B cell (primary cell): ENCODE measurements at regions not wholly inside any gene's neighbourhood (a gene's known extent, or its start where the extent isn't known, plus 50 kb on each side); places are given as distances from the start of the nearest gene placed in this dataset.

Source experiments
- ATAC-seq: fragments of 200-7000 bp; cut with Tn5 transposase; one replicate; pipeline ENCODE4 v1.10.0; 2021; ENCODE audit warnings: low read depth, mild to moderate bottlenecking, moderate number of reproducible peaks, moderate library complexity
- CTCF ChIA-PET: fragments of 350-600 bp; sonication (Branson Sonifier 250); formaldehyde crosslinking; loops from one replicate; lab custom pipeline; 2021; ENCODE audit warnings: antibody characterized with exemption, inconsistent platforms; lab: Charles Lee
- POLR2A ChIA-PET: fragments of 350-600 bp; sonication (Branson Sonifier 250); formaldehyde crosslinking; loops from one replicate; lab custom pipeline; 2021; ENCODE audit warnings: antibody characterized with exemption; lab: Charles Lee
- DNase-seq: peaks from one replicate; pipeline ENCODE4 v3.0.0; 2013
- H2AFZ ChIP-seq: 2 replicates; pipeline ENCODE4 v1.6.1; 2012; ENCODE audit warnings: mild to moderate bottlenecking, low read depth, low read length; ENCODE audit not compliant: insufficient read depth, poor library complexity, severe bottlenecking
- H3K27ac ChIP-seq, 2 donors: 1 replicate in 1 of 2; 2 replicates in 1 of 2; pipeline ENCODE4 v1.5.1; 2012 to 2013; ENCODE audit warnings: low read length in 2 of 2, mild to moderate bottlenecking in 2 of 2, moderate library complexity in 1 of 2
- H3K27me3 ChIP-seq, 4 experiments: fragments of 200-600 bp in 1 of 4; sonication (generic) in 1 of 4; replicated peaks in 1 of 4; 1 replicate in 2 of 4; 2 replicates in 2 of 4; pipeline versions ENCODE4 v1.6.1 to v1.7.0; 2013 to 2016; ENCODE audit warnings: low read length in 3 of 4, mild to moderate bottlenecking in 2 of 4, mixed read lengths in 1 of 4, moderate library complexity in 1 of 4; ENCODE audit not compliant: insufficient read depth in 4 of 4, control insufficient read depth in 3 of 4; ENCODE audit errors: control extremely low read depth in 1 of 4
- H3K36me3 ChIP-seq, 2 experiments: replicated peaks in 1 of 2; 1 replicate in 1 of 2; 2 replicates in 1 of 2; pipeline versions ENCODE4 v1.6.1 to v1.7.1; 2013; ENCODE audit warnings: low read length in 1 of 2; ENCODE audit not compliant: insufficient read depth in 2 of 2, control insufficient read depth in 1 of 2; ENCODE audit errors: control extremely low read depth in 1 of 2, extremely low read depth in 1 of 2
- H3K4me1 ChIP-seq, 2 donors: fragments of 200-600 bp in 1 of 2; sonication (generic) in 1 of 2; 1 replicate in 1 of 2; 2 replicates in 1 of 2; pipeline versions ENCODE4 v1.5.1 to v1.6.1; 2013 to 2017; ENCODE audit warnings: low read length in 2 of 2; ENCODE audit not compliant: control insufficient read depth in 2 of 2, insufficient read depth in 2 of 2
- H3K4me2 ChIP-seq: replicated peaks from 2 replicates; pipeline ENCODE3; 2012; ENCODE audit warnings: mild to moderate bottlenecking, low read depth, low read length; ENCODE audit not compliant: poor library complexity, severe bottlenecking
- H3K4me3 ChIP-seq, 5 experiments: fragments of 200-600 bp in 1 of 5; sonication (generic) in 1 of 5; 1 replicate in 3 of 5; 2 replicates in 2 of 5; pipeline versions ENCODE4 v1.5.1 to v1.7.0; 2011 to 2016; ENCODE audit warnings: low read length in 4 of 5, mild to moderate bottlenecking in 4 of 5, low read depth in 2 of 5, control low read depth in 1 of 5, moderate library complexity in 1 of 5; ENCODE audit not compliant: insufficient read depth in 1 of 5; ENCODE audit errors: control extremely low read depth in 1 of 5, extremely low read depth in 1 of 5
- H3K79me2 ChIP-seq: fragments of 200-600 bp; sonication (generic); one replicate; pipeline ENCODE4 v1.6.0; 2016; ENCODE audit warnings: low read length; ENCODE audit not compliant: control insufficient read depth, insufficient read depth
- H3K9ac ChIP-seq: fragments of 200-600 bp; sonication (generic); 2 replicates; pipeline ENCODE4 v1.6.1; 2017; ENCODE audit warnings: mild to moderate bottlenecking, low read length, moderate library complexity
- H3K9me3 ChIP-seq, 3 donors: one replicate each; pipeline versions ENCODE4 v1.6.1 to v1.7.1; 2013; ENCODE audit warnings: low read length in 2 of 3; ENCODE audit not compliant: control insufficient read depth in 2 of 3, insufficient read depth in 1 of 3; ENCODE audit errors: control extremely low read depth in 1 of 3
- H4K20me1 ChIP-seq: 2 replicates; pipeline ENCODE4 v1.6.0; 2012; ENCODE audit warnings: mild to moderate bottlenecking, low read length; ENCODE audit not compliant: insufficient read depth, control insufficient read depth, poor library complexity, severe bottlenecking
- H3K27ac Mint-ChIP-seq: one replicate; pipeline ENCODE4 v1.8.0; 2021; ENCODE audit warnings: mixed read lengths
- H3K27me3 Mint-ChIP-seq: one replicate; pipeline ENCODE4 v1.8.0; 2021; ENCODE audit warnings: mixed read lengths
- H3K4me1 Mint-ChIP-seq: one replicate; pipeline ENCODE4 v1.8.0; 2021; ENCODE audit warnings: mixed read lengths
- H3K4me3 Mint-ChIP-seq: one replicate; pipeline ENCODE4 v1.8.0; 2021; ENCODE audit warnings: mixed read lengths
- H3K9me3 Mint-ChIP-seq: one replicate; pipeline ENCODE4 v1.8.0; 2022; ENCODE audit warnings: mixed read lengths; ENCODE audit not compliant: insufficient read depth
- CTCF ChIP-seq: fragments of 200-600 bp; IDR thresholded peaks from one replicate; pipeline ENCODE4 v1.8.0; 2022; ENCODE audit warnings: antibody characterized with exemption, mild to moderate bottlenecking
- EZH2 ChIP-seq: IDR thresholded peaks from 2 replicates; pipeline ENCODE4 v1.6.1; 2012; ENCODE audit warnings: borderline replicate concordance, low read depth, mild to moderate bottlenecking, moderate library complexity, low read length; ENCODE audit not compliant: insufficient read depth, poor library complexity, severe bottlenecking
- WGBS: methylation state at CpG from one replicate; pipeline ENCODE4 v1.1.5; 2013; ENCODE audit warnings: missing lambda C conversion rate; ENCODE audit not compliant: insufficient coverage; 5-methylcytosine and 5-hydroxymethylcytosine counted together
- intact Hi-C: fragments of 100-400 bp; cut with micrococcal nuclease; formaldehyde crosslinking; loops from one replicate; pipeline ENCODE4 v1.10.0; 2022

GRCh38 chr5:66315784-66316183 is 171.7 kb downstream of the SREK1 start:
- H4K20me1 ChIP-seq, result no peaks in the 10 kb centered on the region
- H3K4me1 Mint-ChIP-seq, result no peaks in the 10 kb centered on the region
- no peak overlapping the region for H3K4me2 ChIP-seq
- peaks cover 0 to 5% (median 0%) of the 10 kb centered on the region in 4 experiments for H3K27me3 ChIP-seq
- H3K36me3 ChIP-seq, result no peaks in the 10 kb centered on the region
- no peak overlapping the region for H3K9ac ChIP-seq
- TF ChIP-seq EZH2 (no peak), CTCF (no peak)
- H3K27me3 Mint-ChIP-seq, result peaks cover 10% of the 10 kb centered on the region
- H3K27ac Mint-ChIP-seq, result no peak overlapping the region
- H3K79me2 ChIP-seq, result no peaks in the 10 kb centered on the region
- CTCF ChIA-PET, result interaction anchor here (0.9 to 2.2 kb wide), 2 partner anchors 7 to 442 kb away, joined by 3 to 7 read pairs; no protein-coding TSS in a partner anchor
- DNase-seq (no peak), ATAC-seq (no peak)
- no peaks in the 10 kb centered on the region for H3K9me3 Mint-ChIP-seq
- no peaks in the 10 kb centered on the region for H3K4me1 ChIP-seq
- H3K27ac ChIP-seq, result no peak overlapping the region
- H3K4me3 Mint-ChIP-seq, result no peak overlapping the region
- H3K4me3 ChIP-seq, result no peak overlapping the region
- POLR2A ChIA-PET, result no interaction called here
- no peaks in the 10 kb centered on the region for H3K9me3 ChIP-seq
- intact Hi-C loops, result no loop called here
- no peak overlapping the region for H2AFZ ChIP-seq

GRCh38 chr5:66322786-66323528 is 178.9 kb downstream of the SREK1 start:
- Histone ChIP-seq H3K27me3 (peaks cover 0 to 13% (median 0%) of the 10 kb centered on the region in 4 experiments), H3K79me2 (no peaks in the 10 kb centered on the region), H2AFZ (no peak overlapping the region), H3K4me3 (no peak overlapping the region), H3K36me3 (no peaks in the 10 kb centered on the region), H3K9ac (no peak overlapping the region), H4K20me1 (no peaks in the 10 kb centered on the region), H3K9me3 (no peaks in the 10 kb centered on the region), H3K4me1 (no peaks in the 10 kb centered on the region), H3K27ac (no peak overlapping the region), H3K4me2 (no peak overlapping the region)
- intact Hi-C loops, result no loop called here
- POLR2A ChIA-PET, result no interaction called here
- no peak for TF ChIP-seq CTCF
- no peak for TF ChIP-seq EZH2
- DNase-seq (no peak), ATAC-seq (no peak)
- Mint-ChIP-seq H3K9me3 (no peaks in the 10 kb centered on the region), H3K27ac (no peak overlapping the region), H3K4me1 (no peaks in the 10 kb centered on the region), H3K4me3 (no peak overlapping the region), H3K27me3 (peaks cover 9% of the 10 kb centered on the region)
- CTCF ChIA-PET, result interaction anchor here (0.6 to 4.9 kb wide), 4 partner anchors 11 to 434 kb away, joined by 3 to 27 read pairs (median 6); no protein-coding TSS in a partner anchor
- 90% methylated on average over 7 of the region's 12 CpGs for WGBS
